ENCODE measurements at regions not wholly inside any gene's neighbourhood (a gene's known extent, or its start where the extent isn't known, plus 50 kb on each side); places are given as distances from the start of the nearest gene placed in this dataset.

GRCh38 chr5:136526021-136526420, 160.7 kb upstream of the TRPC7 start:
- no peak for TF ChIP-seq CTCF (conservative IDR thresholded peaks at IDR 0.05; ENCODE audit: low read depth, low read length)
- TF ChIP-seq RFX5 (IDR thresholded peaks at IDR 0.05; ENCODE audit: low read depth, low read length) = no peak
- TF ChIP-seq POLR2A (IDR thresholded peaks at IDR 0.05; ENCODE audit: low read depth, low read length) = no peak
- no peak for TF ChIP-seq CEBPB (IDR thresholded peaks at IDR 0.05; ENCODE audit: low read depth, low read length)
- no peak for TF ChIP-seq USF2 (IDR thresholded peaks at IDR 0.05; ENCODE audit: low read depth, low read length)
- no peak for TF ChIP-seq MXI1 (IDR thresholded peaks at IDR 0.05; ENCODE audit: borderline replicate concordance, low read depth, low read length)
- no peak for TF ChIP-seq MAZ (IDR thresholded peaks at IDR 0.05; ENCODE audit: borderline replicate concordance, low read depth, low read length)
- TF ChIP-seq FOS (IDR thresholded peaks at IDR 0.05; ENCODE audit: low read depth, low read length) = no peak
- no peak for TF ChIP-seq ELK1 (IDR thresholded peaks at IDR 0.05; ENCODE audit: borderline replicate concordance, low read depth, low read length)
- TF ChIP-seq RAD21 (IDR thresholded peaks at IDR 0.05; ENCODE audit: low read length) = no peak
- TF ChIP-seq MAFK (IDR thresholded peaks at IDR 0.05; ENCODE audit: low read depth, low read length) = no peak
- TF ChIP-seq SMC3 (IDR thresholded peaks at IDR 0.05; ENCODE audit: low read depth, low read length) = no peak
- TF ChIP-seq NFE2L2 (IDR thresholded peaks at IDR 0.05; ENCODE audit: low read depth, low read length) = no peak

Measured in IMR-90 (cell line).